ENCODE measurements at regions not wholly inside any gene's neighbourhood (a gene's known extent, or its start where the extent isn't known, plus 50 kb on each side); places are given as distances from the start of the nearest gene placed in this dataset.

- no peak for DNase-seq
Observed at GRCh38 chr6:155706806-155707205, 251.2 kb upstream of the NOX3 start.

DNA sequence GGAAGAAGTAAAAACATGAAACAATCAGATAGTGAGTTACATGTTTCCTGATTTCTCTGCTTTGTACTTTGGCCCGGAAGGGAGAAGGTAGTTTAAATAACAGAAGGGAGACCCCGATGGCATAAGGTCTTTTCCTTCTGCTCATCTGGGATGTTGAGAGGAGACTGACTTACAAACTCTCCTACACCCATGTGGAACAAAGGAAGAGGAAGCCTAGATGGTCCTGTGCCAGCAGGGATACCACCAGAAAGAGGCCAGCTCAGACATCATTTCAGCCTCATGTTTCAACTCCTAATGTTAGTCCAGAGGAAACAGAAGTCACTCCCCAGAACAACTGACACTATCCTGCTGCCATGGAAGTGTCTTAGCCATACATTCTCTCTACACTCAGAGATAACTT lies 250.7 kb upstream of the NOX3 start:
- no peak for DNase-seq

DNA sequence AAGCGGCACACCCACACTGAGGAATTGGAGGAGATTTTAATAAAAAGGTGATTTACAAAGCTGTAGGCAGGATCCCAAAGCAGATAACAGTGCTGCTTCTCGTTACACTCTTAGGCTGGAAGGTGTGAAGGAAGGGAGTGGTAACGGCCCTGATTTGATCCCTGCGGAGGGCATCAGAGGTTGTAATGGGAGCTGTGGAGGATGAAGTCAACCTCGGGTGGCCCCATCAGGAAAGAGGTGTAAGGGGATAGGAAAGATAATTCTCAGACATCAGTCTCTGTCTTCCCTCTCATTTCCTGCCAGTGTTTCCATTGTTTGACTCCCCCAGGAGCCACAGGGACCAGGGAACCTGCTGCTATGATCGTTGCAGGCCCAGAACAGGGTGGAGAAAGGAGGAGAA lies 245.7 kb upstream of the NOX3 start:
- DNase-seq = no peak

- DNase-seq = no peak
Observed at GRCh38 chr6:155695495-155695894, 239.9 kb upstream of the NOX3 start.

DNA sequence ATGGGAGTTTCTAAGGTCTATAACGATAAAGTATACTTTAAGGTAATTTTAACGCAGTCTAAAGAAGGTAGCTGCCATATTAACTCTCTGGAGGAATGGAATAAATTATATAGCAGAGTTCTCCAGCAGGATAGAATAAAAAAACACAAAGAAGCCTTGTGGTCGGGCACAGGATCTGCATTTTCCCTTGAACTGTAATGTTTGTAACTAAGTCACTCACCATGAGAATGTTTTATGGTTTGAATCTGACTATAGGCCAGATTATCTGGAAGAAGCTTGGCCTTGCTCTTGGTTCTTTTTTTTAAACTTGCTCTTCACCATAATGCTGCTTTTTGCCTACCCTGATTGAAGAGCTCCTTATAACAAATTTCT lies 238.8 kb upstream of the NOX3 start:
- no peak for DNase-seq

- DNase-seq = no peak
Observed at GRCh38 chr6:155693573-155694418, 238.2 kb upstream of the NOX3 start.

DNA sequence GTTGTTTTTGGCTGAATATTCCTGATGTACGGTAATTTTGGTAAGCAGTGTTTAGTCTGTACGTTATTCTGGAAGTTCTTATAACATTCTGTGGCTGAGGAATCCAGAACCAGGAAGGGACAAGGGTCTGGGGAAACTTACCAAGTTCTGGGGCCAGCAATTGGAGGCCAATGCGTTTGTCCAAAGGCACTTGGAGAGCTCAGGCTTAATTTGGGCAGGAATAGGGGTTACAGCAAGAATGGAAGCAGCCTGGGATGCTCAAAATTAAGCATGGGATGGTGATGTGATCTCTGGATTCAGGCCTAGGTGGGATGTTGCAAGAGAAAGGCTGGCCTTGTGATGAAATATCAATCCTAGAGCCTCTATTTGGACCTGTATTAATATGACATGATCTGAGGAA lies 235.2 kb upstream of the NOX3 start:
- DNase-seq = no peak

GRCh38 chr6:155687645-155688044 lies 232.0 kb upstream of the NOX3 start:
- no peak for DNase-seq

GRCh38 chr6:155684416-155685196 lies 229.0 kb upstream of the NOX3 start:
- no peak for DNase-seq

GRCh38 chr6:155678361-155678760 lies 222.7 kb upstream of the NOX3 start:
- no peak for DNase-seq

- DNase-seq = no peak
Observed at GRCh38 chr6:155676346-155676745, 220.7 kb upstream of the NOX3 start.

GRCh38 chr6:155670655-155671054 lies 215.0 kb upstream of the NOX3 start:
- DNase-seq = no peak

DNA sequence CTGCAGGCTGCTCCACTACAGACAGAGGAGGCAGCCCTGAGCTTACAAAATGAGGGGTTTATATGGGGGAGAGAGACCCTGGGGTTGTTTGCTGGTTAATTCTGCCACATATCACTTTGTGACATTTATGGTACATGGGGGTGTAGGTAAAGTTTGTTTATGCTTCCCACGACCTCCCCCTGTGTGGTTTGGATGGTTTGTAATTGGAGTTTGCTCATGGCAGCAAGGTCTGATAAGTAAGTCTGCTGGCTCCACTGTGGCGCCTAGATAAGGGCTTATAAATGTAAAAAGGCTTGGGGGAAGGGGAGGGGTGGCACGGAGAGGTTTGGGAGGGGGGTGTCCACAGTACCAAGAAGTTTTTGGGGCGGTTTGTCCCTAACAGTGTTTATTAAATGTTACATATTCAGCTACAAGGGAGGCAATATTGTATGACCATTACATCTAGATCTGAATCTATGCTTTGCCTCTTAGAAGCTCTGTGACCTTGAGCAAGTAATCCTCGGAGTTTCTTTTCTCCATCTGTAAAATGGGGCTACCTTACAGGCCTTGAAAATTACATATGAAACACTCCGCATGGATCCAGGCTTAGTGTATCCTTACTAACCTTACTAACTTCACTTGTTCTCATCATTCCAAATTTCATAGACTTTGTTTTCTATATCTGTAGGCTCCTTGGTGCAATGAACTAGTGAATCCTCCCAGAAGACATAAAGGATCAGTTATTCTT lies 204.8 kb upstream of the NOX3 start:
- no peak for DNase-seq

- DNase-seq = no peak
Observed at GRCh38 chr6:155656024-155656423, 200.4 kb upstream of the NOX3 start.

DNA sequence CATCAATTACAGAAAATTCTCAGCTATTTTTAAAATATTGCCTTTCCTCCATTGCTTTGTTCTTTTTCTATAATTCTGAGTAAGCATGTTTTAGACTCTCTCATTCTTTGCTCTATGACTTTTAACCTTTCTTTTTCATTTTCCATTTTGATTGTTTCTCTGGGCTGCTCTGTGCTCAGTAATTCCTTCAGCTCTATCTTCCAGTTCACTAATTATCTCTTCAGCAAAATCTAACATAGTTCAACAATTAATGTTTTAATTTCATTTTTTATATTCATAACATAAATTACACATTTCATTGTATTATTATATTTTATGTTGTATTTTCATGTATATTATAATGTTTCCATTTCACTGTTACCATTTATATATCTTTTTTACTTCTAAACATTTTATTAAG lies 198.8 kb upstream of the NOX3 start:
- DNase-seq = no peak

DNA sequence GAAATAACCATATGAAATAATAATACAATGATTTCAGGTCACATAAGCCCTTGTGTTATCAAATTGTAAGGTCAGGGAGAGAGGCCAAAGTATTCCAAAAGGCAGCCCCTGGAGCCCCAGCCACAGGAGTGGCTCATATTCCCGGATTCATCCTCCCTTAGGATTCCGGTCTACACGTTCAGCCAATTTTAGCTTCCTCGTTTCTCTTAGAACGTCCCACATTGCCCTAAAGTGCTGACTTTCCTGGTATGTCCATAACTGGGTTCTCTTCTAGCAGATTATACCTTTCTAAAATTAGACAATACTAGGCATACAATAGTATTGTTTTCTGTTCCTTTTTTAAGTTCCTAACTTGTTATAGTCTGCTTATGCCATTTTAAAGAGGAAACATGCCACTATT lies 192.7 kb upstream of the NOX3 start:
- no peak for DNase-seq

DNA sequence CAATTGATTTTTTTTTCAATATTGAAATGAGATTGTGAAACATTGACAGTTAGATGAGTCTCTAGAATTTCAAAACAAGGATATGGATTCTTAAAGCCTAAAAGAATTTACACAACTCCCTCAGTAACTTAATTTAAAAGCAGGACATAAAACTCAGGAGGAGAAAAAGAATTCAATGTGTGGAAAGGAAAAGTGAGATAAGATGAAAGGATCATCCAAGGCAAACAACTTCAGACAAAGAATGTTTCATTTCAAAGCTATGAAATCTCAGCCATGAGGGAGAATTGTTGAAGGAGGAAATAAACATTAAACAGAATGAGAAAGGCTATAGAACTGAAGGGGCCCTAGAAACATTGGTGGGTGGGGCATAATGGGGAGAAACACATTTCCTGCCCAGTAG lies 191.7 kb upstream of the NOX3 start:
- no peak for DNase-seq

DNA sequence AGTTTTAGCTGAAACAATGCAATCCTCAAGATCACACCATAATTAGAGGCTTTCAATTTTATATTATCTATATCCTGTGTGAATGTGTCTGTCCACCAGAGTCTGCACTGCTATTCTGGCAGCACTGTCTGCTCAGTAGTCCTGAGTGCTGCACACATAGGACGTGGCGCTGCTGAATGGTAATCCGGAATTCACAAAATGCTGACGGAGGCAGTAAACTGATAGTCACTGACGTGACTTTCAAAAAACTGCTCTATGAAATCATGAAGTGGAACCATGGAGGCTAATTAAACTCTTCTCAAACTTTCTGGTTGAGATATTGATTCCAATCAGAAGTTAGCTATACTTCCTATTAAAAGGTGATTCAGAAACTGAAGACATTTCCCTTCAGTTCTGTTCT lies 190.8 kb upstream of the NOX3 start:
- DNase-seq = no peak

DNA sequence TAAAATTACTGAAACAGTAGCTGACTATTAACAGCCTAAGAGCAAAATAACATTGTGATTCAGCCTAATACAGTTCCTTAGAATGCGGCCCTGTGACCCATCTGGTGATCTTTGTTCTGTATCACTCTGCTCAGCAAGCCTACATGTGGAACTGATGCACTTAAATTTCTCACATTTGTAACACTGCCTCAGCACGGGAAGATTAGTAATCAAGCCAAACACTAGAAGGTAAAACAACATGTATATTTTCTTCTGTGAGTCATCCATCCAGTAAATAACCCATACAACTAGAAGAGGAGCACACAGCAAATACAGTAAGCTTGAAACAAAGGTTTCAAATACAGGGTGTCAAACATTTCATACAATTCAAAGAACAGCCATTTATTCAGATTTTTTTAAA lies 189.7 kb upstream of the NOX3 start:
- no peak for DNase-seq

- DNase-seq = no peak
Observed at GRCh38 chr6:155641603-155642002, 186.0 kb upstream of the NOX3 start.

DNA sequence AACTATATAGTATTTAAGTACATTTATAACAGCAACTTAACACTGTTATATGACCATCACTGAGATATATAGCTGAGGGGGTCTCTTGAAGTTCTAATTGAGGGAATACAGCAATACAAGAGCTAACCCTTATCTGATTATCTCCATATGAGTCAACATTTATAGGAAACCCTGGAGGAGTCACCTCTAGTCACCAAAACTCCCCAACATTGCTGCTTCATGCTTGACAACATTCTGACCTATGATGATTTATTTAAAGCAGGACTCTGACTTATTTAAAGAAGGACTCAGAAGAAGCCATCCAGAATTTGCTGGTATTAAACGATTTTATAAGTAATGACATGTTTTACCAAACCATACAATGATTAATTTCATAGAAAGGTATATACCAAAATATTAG lies 182.6 kb upstream of the NOX3 start:
- DNase-seq = no peak

DNA sequence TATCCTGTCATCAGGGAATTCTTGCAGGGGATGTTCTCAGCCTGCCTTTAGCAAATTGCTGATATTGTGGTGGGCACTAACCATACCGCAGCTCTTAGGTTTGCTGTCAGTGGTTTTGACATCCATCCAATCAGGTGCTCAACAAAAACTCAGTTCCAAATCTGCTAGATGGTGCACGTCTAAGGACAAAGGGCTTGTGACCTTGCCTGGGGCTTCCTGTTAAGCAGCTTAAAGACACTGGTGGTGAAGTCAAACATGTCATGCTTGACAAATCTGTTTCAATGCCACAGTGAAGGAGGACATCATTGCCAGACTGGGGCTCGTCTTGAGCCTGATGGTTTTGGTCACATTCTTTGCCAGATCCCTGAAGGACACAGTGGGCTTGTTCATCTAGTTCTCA lies 179.8 kb upstream of the NOX3 start:
- no peak for DNase-seq

- no peak for DNase-seq
Observed at GRCh38 chr6:155630085-155630484, 174.4 kb upstream of the NOX3 start.

DNA sequence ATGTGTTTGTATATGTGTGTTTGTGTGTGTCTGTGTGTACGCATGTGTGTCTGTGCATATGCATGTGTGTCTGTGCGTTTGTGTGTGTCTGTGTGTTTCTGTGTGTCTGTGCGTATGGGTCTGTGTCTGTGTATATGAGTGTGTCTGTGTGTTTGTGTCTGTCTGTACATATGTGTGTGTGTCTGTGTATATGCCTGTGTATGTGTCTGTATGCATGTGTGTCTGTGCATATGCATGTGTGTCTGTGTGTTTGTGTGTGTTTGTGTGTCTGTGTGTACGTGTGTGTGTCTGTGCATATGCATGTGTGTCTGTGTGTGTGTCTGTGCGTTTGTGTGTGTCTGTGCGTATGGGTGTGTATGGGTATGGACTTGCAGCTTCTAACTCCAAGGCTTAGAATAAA lies 174.0 kb upstream of the NOX3 start:
- DNase-seq = no peak

Data from NCI-H1436 (cell line).